ENCODE measurements at regions not wholly inside any gene's neighbourhood (a gene's known extent, or its start where the extent isn't known, plus 50 kb on each side); places are given as distances from the start of the nearest gene placed in this dataset.
"Not testable (repeated sequence)": the region's sequence is repeated elsewhere in the genome, so short reads cannot be mapped to it uniquely, and the experiment has no call there.

GRCh38 chr10:8688881-8689280 is 634.4 kb downstream of the GATA3 start:
- Histone ChIP-seq H3K4me1 (no peaks in the 10 kb centered on the region; the same call in 2 of the 3 replicates), H3K4me2 (no peak overlapping the region), H3K27ac (no peak overlapping the region), H3K9me3 (no peaks in the 10 kb centered on the region), H3K4me3 (no peak overlapping the region)
- POLR2A ChIA-PET = no interaction called here
- ATAC-seq = no peak
- CTCF ChIA-PET = no interaction called here
- TF ChIP-seq NR3C1 (IDR thresholded peaks at IDR 0.05) (no peak), PHF8 (IDR thresholded peaks at IDR 0.05; ENCODE audit: borderline replicate concordance, low read depth) (no peak), EHMT2 (IDR thresholded peaks at IDR 0.05; ENCODE audit: low read depth) (no peak), FOXS1 (CRISPR knock-in tag; IDR thresholded peaks at IDR 0.05) (no peak), HEYL (CRISPR knock-in tag; IDR thresholded peaks at IDR 0.05) (no peak), EP300 (IDR thresholded peaks at IDR 0.05) (no peak), HDAC2 (IDR thresholded peaks at IDR 0.05) (no peak)
- no peak for FAIRE-seq
- WGBS (ENCODE audit: missing lambda C conversion rate) = 41% methylated on average over 4 of the region's 4 CpGs
- DNase-seq (ENCODE audit: low read depth in 1 of 2, low spot score in 1 of 2) = no peak

GRCh38 chr10:8691498-8692017 is 637.1 kb downstream of the GATA3 start:
- Histone ChIP-seq H3K4me3 (no peak overlapping the region), H3K4me1 (no peaks in the 10 kb centered on the region; the same call in 2 of the 3 replicates), H3K4me2 (no peak overlapping the region), H3K27ac (no peak overlapping the region), H3K9me3 (no peaks in the 10 kb centered on the region)
- no peak for FAIRE-seq
- ChIA-PET POLR2A (no interaction called here), CTCF (interaction anchor here (1.2 kb wide), 1 partner anchor 9 kb away, joined by 4 read pairs; no protein-coding TSS in a partner anchor)
- DNase-seq (ENCODE audit: low read depth in 1 of 2, low spot score in 1 of 2) = no peak
- WGBS (ENCODE audit: missing lambda C conversion rate) = 53% methylated on average over 5 of the region's 5 CpGs
- TF ChIP-seq MAX (IDR thresholded peaks at IDR 0.05) = no peak
- TF ChIP-seq HES2 (IDR thresholded peaks at IDR 0.05) = no peak
- TF ChIP-seq PBX3 (IDR thresholded peaks at IDR 0.05) = no peak
- no peak for TF ChIP-seq KDM1A (IDR thresholded peaks at IDR 0.05; ENCODE audit: low read depth)
- TF ChIP-seq CTCF (IDR thresholded peaks at IDR 0.05) = no peak
- no peak for TF ChIP-seq POLR2A (IDR thresholded peaks at IDR 0.05; ENCODE audit: low read length)
- TF ChIP-seq EHF (CRISPR knock-in tag; IDR thresholded peaks at IDR 0.05) = no peak
- no peak for TF ChIP-seq FOSB (CRISPR knock-in tag; IDR thresholded peaks at IDR 0.05)
- no peak for TF ChIP-seq JUNB (IDR thresholded peaks at IDR 0.05)
- TF ChIP-seq MAZ (IDR thresholded peaks at IDR 0.05; ENCODE audit: borderline replicate concordance, low read depth, low read length) = no peak
- no peak for TF ChIP-seq TP53 (CRISPR knock-in tag; IDR thresholded peaks at IDR 0.05)
- no peak for TF ChIP-seq CHD4 (IDR thresholded peaks at IDR 0.05; ENCODE audit: borderline replicate concordance)
- no peak for TF ChIP-seq MAFK (IDR thresholded peaks at IDR 0.05; ENCODE audit: partially characterized antibody)
- ATAC-seq = no peak

GRCh38 chr10:8693635-8694034 is 639.1 kb downstream of the GATA3 start:
- H3K4me3 ChIP-seq; H3K4me1 ChIP-seq; FAIRE-seq; H3K27ac ChIP-seq; H3K9me3 ChIP-seq; ATAC-seq; DNase-seq (ENCODE audit: low read depth in 1 of 2, low spot score in 1 of 2); H3K4me2 ChIP-seq; POLR2A ChIA-PET; CTCF ChIA-PET: not testable (repeated sequence)
- WGBS (ENCODE audit: missing lambda C conversion rate) = 38% methylated on average over 2 of the region's 2 CpGs

- Histone ChIP-seq H3K4me2 (no peak overlapping the region), H3K4me1 (peaks cover 7% of the 10 kb centered on the region), H3K27ac (no peak overlapping the region), H3K4me3 (no peak overlapping the region), H3K9me3 (0 out of 3 replicates have a peak, but pooled peaks cover 6% of the 10 kb centered on the region)
- 79% methylated on average over 6 of the region's 6 CpGs for WGBS (ENCODE audit: missing lambda C conversion rate)
- DNase-seq (ENCODE audit: low read depth in 1 of 2, low spot score in 1 of 2) = no peak
- ATAC-seq = no peak
- FAIRE-seq = no peak
- POLR2A ChIA-PET = no interaction called here
- CTCF ChIA-PET = no interaction called here
- TF ChIP-seq ELK1 (IDR thresholded peaks at IDR 0.05; ENCODE audit: low read depth, low read length) (no peak), CEBPB (IDR thresholded peaks at IDR 0.05) (no peak), ZC3H11A (IDR thresholded peaks at IDR 0.05) (no peak), JUN (IDR thresholded peaks at IDR 0.05) (no peak), PHF8 (IDR thresholded peaks at IDR 0.05; ENCODE audit: borderline replicate concordance, low read depth) (no peak), HES2 (IDR thresholded peaks at IDR 0.05) (no peak), ZFP36 (IDR thresholded peaks at IDR 0.05; ENCODE audit: borderline replicate concordance, partially characterized antibody) (no peak), MYC (IDR thresholded peaks at IDR 0.05; ENCODE audit: borderline replicate concordance, low read length) (no peak), ZSCAN20 (CRISPR knock-in tag; IDR thresholded peaks at IDR 0.05) (no peak), FOXS1 (CRISPR knock-in tag; IDR thresholded peaks at IDR 0.05) (no peak), HEYL (CRISPR knock-in tag; IDR thresholded peaks at IDR 0.05) (no peak), PBX3 (IDR thresholded peaks at IDR 0.05) (no peak), CBX8 (IDR thresholded peaks at IDR 0.05) (no peak)
Observed at GRCh38 chr10:8696746-8697145, 642.3 kb downstream of the GATA3 start.
